CD14-positive monocyte (primary cell): ENCODE measurements at regions not wholly inside any gene's neighbourhood (a gene's known extent, or its start where the extent isn't known, plus 50 kb on each side); places are given as distances from the start of the nearest gene placed in this dataset.

Experiments used
- DNase-seq, 3 donors: peaks; one replicate each; pipeline ENCODE4 v3.0.0-alpha.2; 2011 to 2022
- H2AFZ ChIP-seq: 2 replicates; pipeline ENCODE4 v1.6.0; 2012; ENCODE audit warnings: mild to moderate bottlenecking, low read depth, low read length, inconsistent platforms; ENCODE audit not compliant: insufficient read depth, poor library complexity, severe bottlenecking
- H3K27ac ChIP-seq, 2 donors: 1 replicate in 1 of 2; 2 replicates in 1 of 2; pipeline ENCODE4 v1.5.1; 2012 to 2013; ENCODE audit warnings: low read length in 2 of 2, control low read depth in 1 of 2, inconsistent platforms in 1 of 2, low read depth in 1 of 2, mild to moderate bottlenecking in 1 of 2
- H3K27me3 ChIP-seq, 2 donors: one replicate each; pipeline versions ENCODE4 v1.6.0 to v1.6.1; 2011 to 2013; ENCODE audit warnings: low read length in 2 of 2; ENCODE audit not compliant: control insufficient read depth in 2 of 2, insufficient read depth in 2 of 2
- H3K36me3 ChIP-seq, 2 donors: replicated peaks in 1 of 2; 1 replicate in 1 of 2; 2 replicates in 1 of 2; pipeline versions ENCODE4 v1.5.1 to v1.6.1; 2012 to 2013; ENCODE audit warnings: low read length in 2 of 2, control low read depth in 1 of 2, inconsistent platforms in 1 of 2, mild to moderate bottlenecking in 1 of 2; ENCODE audit not compliant: insufficient read depth in 2 of 2, control insufficient read depth in 1 of 2
- H3K4me1 ChIP-seq, 2 donors: 1 replicate in 1 of 2; 2 replicates in 1 of 2; pipeline versions ENCODE4 v1.5.1 to v1.6.1; 2012 to 2013; ENCODE audit warnings: low read length in 2 of 2, control low read depth in 1 of 2, inconsistent platforms in 1 of 2, mild to moderate bottlenecking in 1 of 2, moderate library complexity in 1 of 2; ENCODE audit not compliant: insufficient read depth in 2 of 2, control insufficient read depth in 1 of 2
- H3K4me2 ChIP-seq: replicated peaks from 2 replicates; pipeline ENCODE3; 2012; ENCODE audit warnings: low read length, moderate library complexity, mild to moderate bottlenecking; ENCODE audit not compliant: poor library complexity, severe bottlenecking; ENCODE audit errors: extremely low read depth
- H3K4me3 ChIP-seq, 3 experiments: fragments of 200-600 bp in 1 of 3; sonication (generic) in 1 of 3; replicated peaks in 1 of 3; 1 replicate in 2 of 3; 2 replicates in 1 of 3; pipeline ENCODE4 v1.5.1; 2011 to 2013; ENCODE audit warnings: low read length in 3 of 3, mild to moderate bottlenecking in 3 of 3, control low read depth in 2 of 3, low read depth in 2 of 3, inconsistent platforms in 1 of 3, moderate library complexity in 1 of 3
- H3K79me2 ChIP-seq: 2 replicates; pipeline ENCODE4 v1.6.0; 2012; ENCODE audit warnings: mild to moderate bottlenecking, control low read depth, inconsistent platforms, low read length, moderate library complexity; ENCODE audit not compliant: insufficient read depth
- H3K9ac ChIP-seq: 2 replicates; pipeline ENCODE4 v1.6.0; 2017; ENCODE audit warnings: low read length, mild to moderate bottlenecking; ENCODE audit not compliant: insufficient read depth, poor library complexity, severe bottlenecking
- H3K9me3 ChIP-seq, 2 donors: replicated peaks in 1 of 2; 1 replicate in 1 of 2; 2 replicates in 1 of 2; pipeline versions ENCODE4 v1.5.1 to v1.6.1; 2012 to 2013; ENCODE audit warnings: low read length in 2 of 2, control low read depth in 1 of 2; ENCODE audit not compliant: control insufficient read depth in 1 of 2, insufficient read depth in 1 of 2
- H4K20me1 ChIP-seq: 2 replicates; pipeline ENCODE4 v1.6.0; 2012; ENCODE audit warnings: mild to moderate bottlenecking, low read length, control low read depth, moderate library complexity; ENCODE audit not compliant: insufficient read depth
- H3K27ac Mint-ChIP-seq, 7 donors: one replicate each; pipeline ENCODE4 v1.8.0; 2020; ENCODE audit warnings: mild to moderate bottlenecking in 7 of 7, mixed read lengths in 7 of 7, moderate library complexity in 6 of 7, inconsistent platforms in 2 of 7
- H3K27me3 Mint-ChIP-seq, 3 donors: one replicate each; pipeline ENCODE4 v1.8.0; 2021 to 2022; ENCODE audit warnings: low read depth in 3 of 3, mild to moderate bottlenecking in 3 of 3, mixed read lengths in 3 of 3, moderate library complexity in 3 of 3, inconsistent platforms in 1 of 3
- H3K36me3 Mint-ChIP-seq, 2 donors: one replicate each; pipeline ENCODE4 v1.8.0; 2020; ENCODE audit warnings: mixed read lengths in 2 of 2, inconsistent platforms in 1 of 2, mild to moderate bottlenecking in 1 of 2
- H3K4me1 Mint-ChIP-seq: one replicate; pipeline ENCODE4 v1.8.0; 2020; ENCODE audit warnings: mild to moderate bottlenecking, mixed read lengths
- H3K4me3 Mint-ChIP-seq, 2 donors: one replicate each; pipeline ENCODE4 v1.8.0; 2020; ENCODE audit warnings: mild to moderate bottlenecking in 2 of 2, mixed read lengths in 2 of 2, moderate library complexity in 1 of 2
- H3K9me3 Mint-ChIP-seq, 7 donors: one replicate each; pipeline ENCODE4 v1.8.0; 2020 to 2022; ENCODE audit warnings: mixed read lengths in 7 of 7, mild to moderate bottlenecking in 6 of 7, moderate library complexity in 6 of 7, inconsistent platforms in 2 of 7
- CTCF ChIP-seq: fragments of 200-600 bp; IDR thresholded peaks from one replicate; pipeline ENCODE4 v1.8.0; 2022; ENCODE audit warnings: antibody characterized with exemption, mild to moderate bottlenecking
- WGBS: methylation state at CpG from one replicate; pipeline ENCODE4 v1.1.5; 2013; ENCODE audit warnings: missing lambda C conversion rate; ENCODE audit not compliant: insufficient coverage; 5-methylcytosine and 5-hydroxymethylcytosine counted together
- intact Hi-C, 2 donors: fragments of 100-400 bp; cut with micrococcal nuclease; formaldehyde crosslinking; loops; one replicate each; pipeline versions ENCODE4 v1.15.0 to v1.15.1; 2023

- Histone ChIP-seq H3K9me3 (peaks cover 0 to 3% of the 10 kb centered on the region in 2 donors), H3K27me3 (no peaks in the 10 kb centered on the region), H2AFZ (no peak overlapping the region), H3K4me1 (no peaks in the 10 kb centered on the region), H3K79me2 (no peaks in the 10 kb centered on the region), H3K4me3 (no peak overlapping the region), H3K9ac (no peak overlapping the region), H3K27ac (no peak overlapping the region), H4K20me1 (no peaks in the 10 kb centered on the region), H3K36me3 (no peaks in the 10 kb centered on the region), H3K4me2 (no peak overlapping the region)
- Mint-ChIP-seq H3K9me3 (peaks cover 3 to 15% (median 7%) of the 10 kb centered on the region in 7 donors), H3K4me3 (no peak overlapping the region), H3K27me3 (peaks cover 0 to 7% (median 4%) of the 10 kb centered on the region in 3 donors), H3K27ac (peak overlapping the region in 1 of 7 donors; percentile 19), H3K36me3 (no peaks in the 10 kb centered on the region), H3K4me1 (no peaks in the 10 kb centered on the region)
- TF ChIP-seq CTCF, result no peak
- intact Hi-C loops, result no loop called here
- 100% methylated on average over 1 of the region's 3 CpGs for WGBS
- no peak for DNase-seq
Measured at GRCh38 chr2:9126540-9126939, 80.1 kb upstream of the ASAP2 start.

- intact Hi-C loops, result no loop called here
- H3K9me3 Mint-ChIP-seq, result peaks cover 3 to 15% (median 7%) of the 10 kb centered on the region in 7 donors
- H4K20me1 ChIP-seq, result no peaks in the 10 kb centered on the region
- no peak overlapping the region for H3K27ac ChIP-seq
- WGBS, result 95% methylated on average over 11 of the region's 14 CpGs
- H3K36me3 ChIP-seq, result no peaks in the 10 kb centered on the region
- H3K79me2 ChIP-seq, result no peaks in the 10 kb centered on the region
- H3K4me3 ChIP-seq, result no peak overlapping the region
- no peak overlapping the region for H2AFZ ChIP-seq
- H3K9me3 ChIP-seq, result peaks cover 0 to 3% of the 10 kb centered on the region in 2 donors
- no peaks in the 10 kb centered on the region for H3K4me1 Mint-ChIP-seq
- no peak overlapping the region for H3K4me2 ChIP-seq
- H3K4me3 Mint-ChIP-seq, result no peak overlapping the region
- H3K27me3 Mint-ChIP-seq, result peaks cover 0 to 9% (median 3%) of the 10 kb centered on the region in 3 donors
- H3K9ac ChIP-seq, result no peak overlapping the region
- no peak for DNase-seq
- no peaks in the 10 kb centered on the region for H3K4me1 ChIP-seq
- H3K27me3 ChIP-seq, result no peaks in the 10 kb centered on the region
- no peak for TF ChIP-seq CTCF
- no peaks in the 10 kb centered on the region for H3K36me3 Mint-ChIP-seq
- H3K27ac Mint-ChIP-seq, result no peak overlapping the region
Measured at GRCh38 chr2:9124231-9124741, 82.3 kb upstream of the ASAP2 start.
